ENCODE measurements at regions not wholly inside any gene's neighbourhood (a gene's known extent, or its start where the extent isn't known, plus 50 kb on each side); places are given as distances from the start of the nearest gene placed in this dataset.

GRCh38 chr15:97730315-97730714, 230.2 kb upstream of the ARRDC4 start:
- H3K4me1 ChIP-seq (ENCODE audit: control insufficient read depth, extremely low read depth, insufficient read depth, low read length): no peaks in the 10 kb centered on the region
- H3K79me2 ChIP-seq (ENCODE audit: control insufficient read depth, insufficient read depth, low read length): no peaks in the 10 kb centered on the region
- H3K27ac ChIP-seq (ENCODE audit: control insufficient read depth, insufficient read depth, low read length): no peak overlapping the region
- no peaks in the 10 kb centered on the region for H3K9me3 ChIP-seq (ENCODE audit: control insufficient read depth, low read depth, low read length)
- FAIRE-seq: no peak
- H3K9ac ChIP-seq (ENCODE audit: control insufficient read depth, extremely low read depth, insufficient read depth, low read length): no peak overlapping the region
- no peak overlapping the region for H3K4me3 ChIP-seq (ENCODE audit: control insufficient read depth in 2 of 3, extremely low read depth in 1 of 3, insufficient read depth in 2 of 3, low read depth in 1 of 3, low read length in 3 of 3)
- H2AFZ ChIP-seq (ENCODE audit: control insufficient read depth, low read length): no peak overlapping the region
- no peaks in the 10 kb centered on the region for H4K20me1 ChIP-seq (ENCODE audit: control insufficient read depth, extremely low read depth, insufficient read depth, low read length)
- no peaks in the 10 kb centered on the region for H3K27me3 ChIP-seq (ENCODE audit: control insufficient read depth, extremely low read depth, insufficient read depth, low read length)
- dilution Hi-C loops (cut with MboI; ENCODE audit: extremely low pct_ligation_motif_present, low sequenced_read_pairs): no loop called here
- no peak for DNase-seq (ENCODE audit: low read depth, low spot score)
- no peaks in the 10 kb centered on the region for H3K36me3 ChIP-seq (ENCODE audit: control insufficient read depth in 2 of 2, extremely low read depth in 1 of 2, insufficient read depth in 2 of 2, low read length in 2 of 2)
- no peak for TF ChIP-seq CTCF (optimal IDR thresholded peaks at IDR 0.05 in 1 of 3, IDR thresholded peaks at IDR 0.05 in 1 of 3, conservative IDR thresholded peaks at IDR 0.05 in 1 of 3; ENCODE audit: extremely low read depth in 1 of 3, insufficient read depth in 2 of 3, low read length in 3 of 3)
- TF ChIP-seq EZH2 (IDR thresholded peaks at IDR 0.05; ENCODE audit: low read length): no peak
- H3K4me2 ChIP-seq (ENCODE audit: control insufficient read depth, extremely low read depth, insufficient read depth, low read depth, low read length): no peak overlapping the region
- H3K9me1 ChIP-seq (ENCODE audit: control insufficient read depth, extremely low read depth, insufficient read depth, low read length): no peaks in the 10 kb centered on the region

- Histone ChIP-seq H3K4me1 (ENCODE audit: control insufficient read depth, extremely low read depth, insufficient read depth, low read length) (no peaks in the 10 kb centered on the region), H3K27me3 (ENCODE audit: control insufficient read depth, extremely low read depth, insufficient read depth, low read length) (no peaks in the 10 kb centered on the region), H4K20me1 (ENCODE audit: control insufficient read depth, extremely low read depth, insufficient read depth, low read length) (no peaks in the 10 kb centered on the region), H3K27ac (ENCODE audit: control insufficient read depth, insufficient read depth, low read length) (no peak overlapping the region), H3K9me1 (ENCODE audit: control insufficient read depth, extremely low read depth, insufficient read depth, low read length) (no peaks in the 10 kb centered on the region), H3K4me2 (ENCODE audit: control insufficient read depth, extremely low read depth, insufficient read depth, low read depth, low read length) (no peak overlapping the region), H3K36me3 (ENCODE audit: control insufficient read depth in 2 of 2, extremely low read depth in 1 of 2, insufficient read depth in 2 of 2, low read length in 2 of 2) (no peaks in the 10 kb centered on the region), H2AFZ (ENCODE audit: control insufficient read depth, low read length) (no peak overlapping the region), H3K9me3 (ENCODE audit: control insufficient read depth, low read depth, low read length) (no peaks in the 10 kb centered on the region), H3K4me3 (ENCODE audit: control insufficient read depth in 2 of 3, extremely low read depth in 1 of 3, insufficient read depth in 2 of 3, low read depth in 1 of 3, low read length in 3 of 3) (no peak overlapping the region), H3K9ac (ENCODE audit: control insufficient read depth, extremely low read depth, insufficient read depth, low read length) (no peak overlapping the region), H3K79me2 (ENCODE audit: control insufficient read depth, insufficient read depth, low read length) (no peaks in the 10 kb centered on the region)
- no peak for FAIRE-seq
- DNase-seq (ENCODE audit: low read depth, low spot score): no peak
- dilution Hi-C loops (cut with MboI; ENCODE audit: extremely low pct_ligation_motif_present, low sequenced_read_pairs): no loop called here
- no peak for TF ChIP-seq EZH2 (IDR thresholded peaks at IDR 0.05; ENCODE audit: low read length)
- TF ChIP-seq CTCF (optimal IDR thresholded peaks at IDR 0.05 in 1 of 3, IDR thresholded peaks at IDR 0.05 in 1 of 3, conservative IDR thresholded peaks at IDR 0.05 in 1 of 3; ENCODE audit: extremely low read depth in 1 of 3, insufficient read depth in 2 of 3, low read length in 3 of 3): no peak
Observed at GRCh38 chr15:97731859-97732258, 228.6 kb upstream of the ARRDC4 start.
